OCI-LY7 (cell line): ENCODE measurements at regions not wholly inside any gene's neighbourhood (a gene's known extent, or its start where the extent isn't known, plus 50 kb on each side); places are given as distances from the start of the nearest gene placed in this dataset.
"Not testable (repeated sequence)": the region's sequence is repeated elsewhere in the genome, so short reads cannot be mapped to it uniquely, and the experiment has no call there.

Experiments
- EZH2phosphoT487 ChIP-seq: fragments of 200-600 bp; sonication (generic); IDR thresholded peaks from 2 replicates; pipeline ENCODE4 v1.6.1; 2018; ENCODE audit warnings: low read depth, borderline replicate concordance, mild to moderate bottlenecking, mixed run types, antibody characterized with exemption, low read length, moderate library complexity, mixed read lengths
- TF ChIP-seq, protein P1 (sequence below): fragments of 200-600 bp; sonication (generic); conservative IDR thresholded peaks from 2 replicates; pipeline ENCODE4 v1.5.1; 2014; ENCODE audit warnings: mild to moderate bottlenecking, antibody characterized with exemption, low read length, moderate library complexity, mixed read lengths

DNA sequence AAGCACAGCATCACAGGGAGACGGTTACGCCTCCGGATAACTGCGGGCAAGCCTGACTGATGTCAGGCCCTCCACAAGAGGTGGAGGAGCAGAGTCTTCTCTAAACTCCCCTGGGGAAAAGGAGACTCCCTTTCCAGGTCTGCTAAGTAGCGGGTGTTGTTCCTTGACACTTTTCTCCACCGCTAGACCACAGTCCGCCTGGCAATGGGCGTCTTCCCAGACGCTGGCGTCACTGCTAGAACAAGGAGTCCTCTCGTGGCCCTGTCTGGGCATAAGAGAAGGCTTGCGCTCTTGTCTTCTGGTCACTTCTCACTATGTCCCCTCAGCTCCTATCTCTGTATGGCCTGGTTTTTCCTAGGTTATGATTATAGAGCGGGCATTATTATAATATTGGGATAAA is 808.5 kb upstream of the GRIA3 start:
- TF ChIP-seq, protein P1, sequence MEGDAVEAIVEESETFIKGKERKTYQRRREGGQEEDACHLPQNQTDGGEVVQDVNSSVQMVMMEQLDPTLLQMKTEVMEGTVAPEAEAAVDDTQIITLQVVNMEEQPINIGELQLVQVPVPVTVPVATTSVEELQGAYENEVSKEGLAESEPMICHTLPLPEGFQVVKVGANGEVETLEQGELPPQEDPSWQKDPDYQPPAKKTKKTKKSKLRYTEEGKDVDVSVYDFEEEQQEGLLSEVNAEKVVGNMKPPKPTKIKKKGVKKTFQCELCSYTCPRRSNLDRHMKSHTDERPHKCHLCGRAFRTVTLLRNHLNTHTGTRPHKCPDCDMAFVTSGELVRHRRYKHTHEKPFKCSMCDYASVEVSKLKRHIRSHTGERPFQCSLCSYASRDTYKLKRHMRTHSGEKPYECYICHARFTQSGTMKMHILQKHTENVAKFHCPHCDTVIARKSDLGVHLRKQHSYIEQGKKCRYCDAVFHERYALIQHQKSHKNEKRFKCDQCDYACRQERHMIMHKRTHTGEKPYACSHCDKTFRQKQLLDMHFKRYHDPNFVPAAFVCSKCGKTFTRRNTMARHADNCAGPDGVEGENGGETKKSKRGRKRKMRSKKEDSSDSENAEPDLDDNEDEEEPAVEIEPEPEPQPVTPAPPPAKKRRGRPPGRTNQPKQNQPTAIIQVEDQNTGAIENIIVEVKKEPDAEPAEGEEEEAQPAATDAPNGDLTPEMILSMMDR = not testable (repeated sequence)
- TF ChIP-seq EZH2phosphoT487 = not testable (repeated sequence)
